GM10266 (cell line): ENCODE measurements at regions not wholly inside any gene's neighbourhood (a gene's known extent, or its start where the extent isn't known, plus 50 kb on each side); places are given as distances from the start of the nearest gene placed in this dataset.

Experiments used
- DNase-seq: peaks from one replicate; pipeline ENCODE4 v3.0.0; 2012; ENCODE audit errors: extremely low spot score
- CTCF ChIP-seq: IDR thresholded peaks from 2 replicates; pipeline ENCODE4 v1.5.1; 2012; ENCODE audit warnings: mild to moderate bottlenecking, low read depth; ENCODE audit not compliant: control insufficient read depth, insufficient read depth; ENCODE audit errors: missing control alignments

GRCh38 chrX:150146271-150146896 lies 208.1 kb upstream of the EOLA2 start:
- no peak for TF ChIP-seq CTCF
- no peak for DNase-seq

- no peak for TF ChIP-seq CTCF
- DNase-seq = no peak
Measured at GRCh38 chrX:150148749-150149672, 210.7 kb upstream of the EOLA2 start.

GRCh38 chrX:150150076-150150779 lies 211.9 kb upstream of the EOLA2 start:
- no peak for DNase-seq
- no peak for TF ChIP-seq CTCF

- DNase-seq = no peak
- TF ChIP-seq CTCF = no peak
Measured at GRCh38 chrX:150150780-150151125, 212.4 kb upstream of the MAMLD1 start.

- no peak for DNase-seq
- no peak for TF ChIP-seq CTCF
Measured at GRCh38 chrX:150152036-150152435, 211.1 kb upstream of the MAMLD1 start.

GRCh38 chrX:150152546-150152945 lies 210.6 kb upstream of the MAMLD1 start:
- no peak for TF ChIP-seq CTCF
- no peak for DNase-seq
